ENCODE measurements at regions not wholly inside any gene's neighbourhood (a gene's known extent, or its start where the extent isn't known, plus 50 kb on each side); places are given as distances from the start of the nearest gene placed in this dataset.

- TF ChIP-seq, protein P1, sequence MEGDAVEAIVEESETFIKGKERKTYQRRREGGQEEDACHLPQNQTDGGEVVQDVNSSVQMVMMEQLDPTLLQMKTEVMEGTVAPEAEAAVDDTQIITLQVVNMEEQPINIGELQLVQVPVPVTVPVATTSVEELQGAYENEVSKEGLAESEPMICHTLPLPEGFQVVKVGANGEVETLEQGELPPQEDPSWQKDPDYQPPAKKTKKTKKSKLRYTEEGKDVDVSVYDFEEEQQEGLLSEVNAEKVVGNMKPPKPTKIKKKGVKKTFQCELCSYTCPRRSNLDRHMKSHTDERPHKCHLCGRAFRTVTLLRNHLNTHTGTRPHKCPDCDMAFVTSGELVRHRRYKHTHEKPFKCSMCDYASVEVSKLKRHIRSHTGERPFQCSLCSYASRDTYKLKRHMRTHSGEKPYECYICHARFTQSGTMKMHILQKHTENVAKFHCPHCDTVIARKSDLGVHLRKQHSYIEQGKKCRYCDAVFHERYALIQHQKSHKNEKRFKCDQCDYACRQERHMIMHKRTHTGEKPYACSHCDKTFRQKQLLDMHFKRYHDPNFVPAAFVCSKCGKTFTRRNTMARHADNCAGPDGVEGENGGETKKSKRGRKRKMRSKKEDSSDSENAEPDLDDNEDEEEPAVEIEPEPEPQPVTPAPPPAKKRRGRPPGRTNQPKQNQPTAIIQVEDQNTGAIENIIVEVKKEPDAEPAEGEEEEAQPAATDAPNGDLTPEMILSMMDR (IDR thresholded peaks at IDR 0.05), result no peak
- TF ChIP-seq ZFX (IDR thresholded peaks at IDR 0.05; ENCODE audit: borderline replicate concordance), result no peak
Measured at GRCh38 chr13:43990021-43990420, 110.3 kb downstream of the LACC1 start.

Measured in 22Rv1 (cell line).